Stimulated activated CD8-positive, alpha-beta memory T cell treated with anti-CD3 and anti-CD28 coated beads, Interleukin-7, amount 100 ng/mL, for 1 hour (primary cell): ENCODE measurements at regions not wholly inside any gene's neighbourhood (a gene's known extent, or its start where the extent isn't known, plus 50 kb on each side); places are given as distances from the start of the nearest gene placed in this dataset.

ENCODE experiments used
- DNase-seq, 2 donors: peaks; one replicate each; pipeline ENCODE4 v3.0.0-alpha.2; 2020; ENCODE audit warnings: low read depth in 2 of 2

DNA sequence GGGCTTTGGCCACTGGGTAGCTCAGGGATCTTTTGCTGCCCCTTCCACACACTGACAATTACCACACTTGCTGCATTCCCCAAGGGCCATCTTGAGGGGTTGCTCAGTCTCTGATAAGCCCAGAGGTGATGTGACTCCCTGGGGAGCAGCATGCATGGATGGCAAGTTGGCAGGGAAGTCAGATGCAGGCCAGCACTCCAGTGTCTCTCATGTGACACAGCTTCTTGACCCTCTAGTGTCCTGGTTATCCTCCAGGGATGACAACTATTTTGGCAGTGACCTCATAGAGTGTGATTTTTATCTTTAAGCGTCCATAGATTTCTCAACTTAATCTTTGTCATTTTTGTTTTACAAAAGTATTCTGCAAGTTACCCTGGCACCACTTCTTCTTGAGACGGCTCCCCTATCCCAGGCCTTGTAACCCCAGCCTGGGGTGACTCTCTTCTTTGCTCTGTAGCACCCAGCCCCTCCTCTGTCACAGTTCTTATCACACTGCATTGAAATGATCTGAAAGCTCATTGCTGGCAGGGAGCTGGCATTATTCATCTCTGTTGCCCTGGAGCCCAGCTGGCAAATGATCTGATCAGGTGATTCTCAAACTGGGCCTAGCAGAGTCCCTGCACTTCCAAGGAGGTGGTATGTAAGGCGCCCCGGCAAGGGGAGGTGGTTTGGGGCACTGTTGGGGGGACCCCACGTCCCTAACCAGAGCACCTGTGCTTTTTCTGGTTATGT lies 72.6 kb downstream of the TENT5C start:
- no peak for DNase-seq

DNA sequence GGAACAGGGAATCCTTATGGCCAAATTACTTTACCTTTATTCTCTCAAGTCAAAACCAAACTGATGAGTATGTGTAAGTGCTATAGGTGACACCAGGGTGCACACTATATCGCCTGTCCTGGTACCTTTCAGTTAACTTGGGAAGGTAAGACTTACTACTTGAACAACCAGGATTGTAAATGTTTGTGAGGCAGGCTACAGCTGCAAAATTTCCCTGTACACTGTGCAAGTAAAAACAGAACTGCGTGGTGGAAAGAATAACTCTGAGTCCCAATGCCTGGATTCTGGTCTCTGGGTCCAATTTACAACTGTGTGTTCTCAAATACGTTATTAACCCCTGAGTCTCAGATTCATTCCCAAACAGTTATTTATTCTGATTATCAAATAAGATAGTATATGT lies 73.5 kb downstream of the TENT5C start:
- no peak for DNase-seq

- DNase-seq = no peak
Observed at GRCh38 chr1:117679868-117680267, 74.0 kb downstream of the TENT5C start.

- DNase-seq = no peak
Observed at GRCh38 chr1:117680316-117681002, 74.6 kb downstream of the TENT5C start.

DNA sequence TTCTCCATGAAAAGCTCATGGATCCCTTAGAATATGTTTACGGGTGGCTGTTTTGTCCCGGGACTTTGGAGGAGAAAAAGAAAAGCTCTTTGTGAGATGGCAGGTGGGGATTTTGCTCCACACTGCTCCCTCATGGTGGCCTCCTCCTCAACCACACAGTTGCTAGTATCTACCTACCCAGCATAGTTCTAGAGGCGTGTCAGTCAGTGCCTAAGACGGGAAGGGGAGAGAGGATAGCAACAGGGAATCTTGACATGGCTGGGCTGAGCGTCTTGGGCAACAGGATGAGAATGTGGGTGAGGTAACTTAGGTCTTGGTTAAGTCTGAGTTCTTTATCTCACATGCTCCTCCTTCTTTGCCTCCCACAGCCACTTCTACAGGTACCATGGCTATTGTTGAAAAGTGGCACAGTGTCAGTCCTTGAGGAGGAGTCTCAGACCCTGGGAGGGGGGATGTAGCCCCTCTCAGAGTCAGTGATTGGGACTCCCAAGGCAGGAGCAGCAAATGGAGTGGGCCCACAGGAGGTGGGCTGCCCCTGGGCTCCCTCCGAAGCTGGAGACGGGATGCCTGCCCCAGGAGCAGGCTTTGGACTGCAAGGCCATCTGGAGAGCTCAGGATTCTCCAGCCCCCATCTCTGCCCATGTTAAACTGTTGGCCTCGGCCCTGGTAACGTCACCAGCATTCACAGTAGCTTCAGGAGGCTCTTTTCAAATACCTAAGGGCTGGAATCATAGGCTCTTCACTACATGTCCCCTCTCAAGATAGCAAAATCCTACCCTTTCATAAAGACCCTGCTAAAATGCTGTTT lies 75.4 kb downstream of the TENT5C start:
- DNase-seq = no peak

- no peak for DNase-seq
Observed at GRCh38 chr1:117681901-117682250, 76.0 kb downstream of the TENT5C start.

DNA sequence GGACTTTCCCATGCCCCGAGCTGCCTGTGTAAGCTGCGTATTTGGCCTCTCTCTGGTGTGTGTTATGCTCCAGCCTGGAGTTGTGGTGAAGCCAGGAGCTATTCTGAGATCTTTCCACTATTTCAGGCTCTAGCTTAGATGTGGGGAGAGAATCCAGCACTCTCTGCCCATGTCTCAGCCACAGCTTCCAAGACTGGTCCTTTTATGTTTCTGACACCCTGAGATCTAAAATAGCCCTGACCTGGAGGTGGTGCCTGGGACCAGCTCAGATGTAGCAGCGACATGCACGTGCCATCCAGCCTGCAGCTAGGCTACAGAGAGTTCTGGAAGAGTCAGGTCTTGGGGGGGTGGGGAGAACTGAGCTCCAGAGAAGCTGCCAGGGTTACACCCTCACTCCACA lies 76.5 kb downstream of the TENT5C start:
- no peak for DNase-seq

DNA sequence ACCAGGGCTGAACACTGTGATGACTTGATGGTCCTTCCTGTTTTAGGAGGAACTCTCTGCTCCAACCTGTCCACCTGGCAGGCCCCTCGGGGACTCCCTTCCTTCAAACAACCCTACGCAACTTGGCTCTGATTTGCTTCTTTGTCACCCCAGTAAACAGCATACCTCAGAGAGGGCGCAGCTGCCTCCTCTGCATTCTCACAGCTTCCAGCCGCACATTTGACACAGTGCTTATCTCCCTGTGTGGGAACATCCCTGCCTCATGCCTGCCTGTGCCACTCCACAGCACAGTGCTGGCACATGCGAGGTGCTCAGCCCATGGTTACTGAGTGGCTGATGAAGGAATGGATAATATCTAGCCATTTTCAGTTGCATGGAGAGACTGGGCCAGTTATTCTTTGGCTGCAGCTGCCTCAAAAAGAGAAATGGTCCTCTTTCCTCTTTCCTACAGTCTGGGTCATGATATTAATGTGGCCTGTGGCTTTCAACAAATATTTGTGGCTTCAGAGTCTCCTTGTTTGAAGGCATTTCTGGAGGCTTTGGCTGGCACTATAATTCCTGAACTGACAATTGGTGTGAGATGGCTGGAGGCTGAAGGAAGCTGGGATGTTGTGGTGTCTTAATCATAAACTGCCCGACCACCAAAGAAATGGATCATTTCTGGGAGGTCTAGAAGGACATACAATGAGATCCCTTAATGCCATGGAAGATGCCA lies 77.9 kb downstream of the TENT5C start:
- DNase-seq = no peak

DNA sequence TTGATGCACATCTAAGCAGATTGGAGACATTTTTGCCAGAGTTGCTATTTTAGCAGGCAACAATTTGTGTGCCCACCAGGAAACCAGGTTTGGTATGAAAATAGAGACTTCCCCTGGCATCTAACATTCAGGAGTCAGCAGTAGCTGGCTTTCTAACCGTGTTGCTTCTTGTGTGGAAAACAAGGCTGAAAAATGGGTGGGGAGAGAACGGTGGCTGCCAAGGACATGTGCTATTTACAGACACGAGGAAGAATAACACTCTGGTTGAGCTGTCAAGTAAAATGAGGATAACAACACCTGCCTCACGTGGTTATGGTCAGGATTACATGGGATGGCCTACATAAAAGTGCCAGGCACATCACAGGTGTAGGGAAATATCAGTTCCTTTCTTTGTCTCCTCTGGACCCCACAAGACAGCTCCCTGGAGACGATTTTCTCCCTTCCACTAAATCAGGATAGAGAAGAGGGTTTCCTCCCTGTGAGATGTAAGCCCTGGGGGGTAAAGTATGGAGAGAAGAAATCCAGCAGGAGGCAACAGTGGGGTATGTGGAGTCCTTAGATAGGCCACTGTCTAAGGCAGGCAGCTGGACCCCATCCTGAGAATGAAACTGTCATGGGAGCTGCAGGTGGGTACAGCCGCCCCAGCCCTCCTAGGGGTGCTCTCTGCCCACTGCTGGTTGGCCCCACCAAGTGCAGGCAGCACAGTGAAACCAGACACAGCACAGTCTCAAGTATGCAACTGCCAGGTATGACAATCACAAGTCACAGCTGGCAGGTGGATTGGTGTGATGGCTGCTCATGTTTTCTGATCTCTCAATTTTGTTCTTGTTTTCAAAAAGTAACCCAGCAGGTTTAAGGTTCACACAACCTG lies 80.3 kb downstream of the TENT5C start:
- DNase-seq = no peak

DNA sequence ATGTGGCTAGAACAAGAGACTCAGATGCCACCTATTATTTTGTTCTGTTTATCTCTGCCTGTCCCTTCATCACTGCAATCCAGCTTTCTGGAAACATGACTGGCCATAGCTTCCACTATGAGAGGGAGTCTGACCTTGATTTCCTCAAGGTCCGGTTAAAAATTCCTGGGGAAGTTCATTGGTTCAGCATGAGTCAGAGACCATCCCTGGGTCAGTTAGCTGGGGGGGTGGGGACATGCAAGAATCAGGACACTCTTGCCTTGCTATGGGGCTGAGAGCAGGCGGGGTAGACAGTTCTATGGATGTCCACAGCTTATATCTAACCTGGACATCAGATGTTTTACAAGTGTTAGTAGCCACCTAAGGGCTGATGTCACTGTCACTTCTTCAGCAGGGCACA lies 81.1 kb downstream of the TENT5C start:
- DNase-seq = no peak

GRCh38 chr1:117689997-117690625 lies 84.3 kb downstream of the TENT5C start:
- DNase-seq = no peak

GRCh38 chr1:117691942-117692341 lies 86.1 kb downstream of the TENT5C start:
- DNase-seq = no peak

GRCh38 chr1:117694543-117694942 lies 88.7 kb downstream of the TENT5C start:
- no peak for DNase-seq

DNA sequence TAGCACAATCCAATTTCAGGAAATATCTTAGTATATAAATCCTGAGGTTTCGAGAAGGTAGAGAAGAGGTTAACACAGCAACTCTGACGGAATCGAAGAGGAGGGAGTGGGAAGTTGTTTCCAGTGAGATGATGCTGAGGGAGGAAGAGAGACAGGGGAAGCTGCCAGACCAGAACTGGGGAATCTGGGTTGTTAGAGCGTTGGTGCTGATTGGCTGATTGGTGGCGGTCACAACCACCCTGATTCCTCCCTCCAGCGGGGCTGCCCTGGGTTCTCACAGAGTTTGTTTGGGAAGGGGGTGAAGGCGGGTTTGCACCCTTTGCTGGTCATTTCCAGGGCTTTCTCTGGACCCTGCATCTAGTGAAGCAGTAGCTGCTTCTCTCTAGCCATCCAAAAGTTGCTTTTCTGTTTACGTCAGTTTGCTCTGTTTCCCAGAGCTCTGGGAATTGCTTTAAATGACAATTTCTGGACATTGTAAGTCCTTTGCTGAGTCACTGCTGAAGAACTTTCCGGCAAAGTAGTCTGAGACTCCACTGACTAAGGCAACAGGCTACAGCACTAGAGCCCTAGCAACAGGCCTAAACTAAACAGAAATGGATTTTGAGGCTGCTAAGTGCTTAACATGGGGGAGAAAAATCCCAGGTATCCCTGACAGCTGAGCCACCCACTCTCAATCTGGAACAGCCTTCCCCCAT lies 90.1 kb downstream of the TENT5C start:
- no peak for DNase-seq

DNA sequence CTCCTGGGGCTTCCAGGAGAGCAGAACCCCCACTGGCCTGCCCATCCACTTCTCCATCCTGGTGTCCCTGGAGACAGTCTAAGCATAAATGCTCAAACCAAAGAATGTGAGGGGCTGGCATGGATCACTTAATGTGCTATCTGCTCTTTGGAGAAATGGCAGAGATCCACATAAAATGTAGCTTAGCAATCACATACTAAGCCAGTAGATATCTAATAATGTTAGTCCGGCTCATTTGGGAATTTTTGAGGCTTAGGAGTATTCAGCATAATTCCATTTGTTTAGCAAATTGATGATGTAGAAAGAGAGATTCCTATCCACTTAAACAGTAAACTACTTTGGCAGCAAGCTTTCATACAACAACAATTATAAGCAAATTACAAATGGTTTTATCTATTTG lies 90.7 kb downstream of the TENT5C start:
- DNase-seq = no peak

GRCh38 chr1:117697220-117697781 lies 91.5 kb downstream of the TENT5C start:
- DNase-seq = no peak

GRCh38 chr1:117698398-117699160 lies 92.7 kb downstream of the TENT5C start:
- no peak for DNase-seq

DNA sequence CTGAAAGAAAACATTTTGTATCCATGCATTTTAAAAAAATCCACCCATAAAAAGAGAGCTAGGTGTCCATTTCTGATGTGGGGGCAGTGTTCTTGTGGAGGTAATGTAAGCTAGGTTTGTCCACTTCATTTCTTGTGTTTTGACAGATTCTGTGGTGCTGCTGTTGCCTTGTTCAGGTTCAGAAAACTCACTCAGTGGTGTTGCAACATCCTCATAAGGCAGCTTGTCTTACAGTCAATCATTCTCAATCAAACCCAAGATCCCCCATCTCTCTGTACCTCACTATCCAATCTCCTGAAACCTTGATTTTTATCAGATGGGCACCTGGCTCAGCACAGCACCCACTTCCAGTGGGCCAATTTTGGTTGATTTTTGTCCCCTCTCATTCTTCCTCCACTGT lies 94.1 kb downstream of the TENT5C start:
- no peak for DNase-seq

DNA sequence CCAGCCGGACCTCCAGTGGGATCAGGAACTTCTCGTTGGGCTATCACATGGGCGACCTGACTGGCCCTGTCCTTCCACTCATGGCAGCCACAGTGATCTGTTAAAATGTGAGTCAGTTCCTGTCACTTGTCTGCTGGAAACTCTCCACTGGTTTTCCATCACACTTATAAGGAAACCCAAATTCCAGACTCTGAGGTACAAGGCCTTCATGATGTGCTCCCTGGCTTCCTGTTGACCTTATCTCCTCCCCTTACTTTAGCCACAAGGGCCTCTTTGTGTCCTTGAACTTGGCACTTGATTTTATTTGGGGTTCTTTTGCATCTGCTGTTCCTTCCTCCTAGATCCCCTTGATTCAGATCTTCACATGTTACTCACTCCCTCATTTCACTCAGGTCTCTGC lies 96.8 kb downstream of the TENT5C start:
- no peak for DNase-seq
